Type B pancreatic cell (in vitro differentiated cells): ENCODE measurements at regions not wholly inside any gene's neighbourhood (a gene's known extent, or its start where the extent isn't known, plus 50 kb on each side); places are given as distances from the start of the nearest gene placed in this dataset.

Source experiments
- DNase-seq: peaks from one replicate; pipeline ENCODE4 v3.0.0; 2021; ENCODE audit warnings: mixed read lengths; ENCODE audit not compliant: unreplicated experiment; ENCODE audit errors: extremely low spot score
- H3K27ac Mint-ChIP-seq: 2 replicates; pipeline ENCODE4 v1.8.0; 2021; ENCODE audit warnings: mild to moderate bottlenecking, mixed read lengths
- H3K27me3 Mint-ChIP-seq: 2 replicates; pipeline ENCODE4 v1.8.0; 2021; ENCODE audit warnings: mixed read lengths
- H3K36me3 Mint-ChIP-seq: 2 replicates; pipeline ENCODE4 v1.8.0; 2021; ENCODE audit warnings: mixed read lengths
- H3K4me1 Mint-ChIP-seq: one replicate; pipeline ENCODE4 v1.8.0; 2021; ENCODE audit warnings: mixed read lengths; ENCODE audit not compliant: unreplicated experiment
- H3K4me3 Mint-ChIP-seq: 2 replicates; pipeline ENCODE4 v1.8.0; 2021; ENCODE audit warnings: mild to moderate bottlenecking, mixed read lengths
- H3K9me3 Mint-ChIP-seq: 2 replicates; pipeline ENCODE4 v1.8.0; 2021; ENCODE audit warnings: mixed read lengths
- CTCF ChIP-seq: fragments of 200-600 bp; sonication (generic); conservative IDR thresholded peaks from 2 replicates; pipeline ENCODE4 v1.5.0; 2021; ENCODE audit warnings: antibody characterized with exemption, mild to moderate bottlenecking

- peaks cover 6% of the 10 kb centered on the region for H3K27me3 Mint-ChIP-seq
- TF ChIP-seq CTCF = no peak
- H3K27ac Mint-ChIP-seq = no peak overlapping the region
- DNase-seq = no peak
- H3K4me3 Mint-ChIP-seq = no peak overlapping the region
- H3K36me3 Mint-ChIP-seq = peaks cover 6% of the 10 kb centered on the region
- H3K4me1 Mint-ChIP-seq = peaks cover 7% of the 10 kb centered on the region
- peaks cover 5% of the 10 kb centered on the region for H3K9me3 Mint-ChIP-seq
Observed at GRCh38 chr12:24441458-24441857, 492.0 kb upstream of the SOX5 start.

DNA sequence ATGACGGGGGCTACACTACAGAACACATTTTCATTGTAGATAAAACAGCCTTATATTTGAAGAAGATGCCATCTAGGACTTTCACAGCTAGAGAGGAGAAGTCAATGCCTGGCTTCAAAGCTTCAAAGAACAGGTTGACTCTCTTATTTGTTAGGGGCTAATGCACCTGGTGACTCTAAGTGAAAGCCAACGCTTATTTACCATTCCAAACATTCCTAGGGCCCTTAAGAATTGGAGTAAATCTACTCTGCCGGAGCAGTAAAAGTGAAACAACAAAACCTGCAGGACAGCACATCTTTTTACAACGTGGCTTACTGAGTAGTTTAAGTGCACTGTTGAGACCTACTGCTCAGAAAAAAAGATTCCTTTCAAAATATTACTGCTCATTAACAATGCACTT is 487.2 kb upstream of the SOX5 start:
- peaks cover 11% of the 10 kb centered on the region for H3K27me3 Mint-ChIP-seq
- no peak for TF ChIP-seq CTCF

DNA sequence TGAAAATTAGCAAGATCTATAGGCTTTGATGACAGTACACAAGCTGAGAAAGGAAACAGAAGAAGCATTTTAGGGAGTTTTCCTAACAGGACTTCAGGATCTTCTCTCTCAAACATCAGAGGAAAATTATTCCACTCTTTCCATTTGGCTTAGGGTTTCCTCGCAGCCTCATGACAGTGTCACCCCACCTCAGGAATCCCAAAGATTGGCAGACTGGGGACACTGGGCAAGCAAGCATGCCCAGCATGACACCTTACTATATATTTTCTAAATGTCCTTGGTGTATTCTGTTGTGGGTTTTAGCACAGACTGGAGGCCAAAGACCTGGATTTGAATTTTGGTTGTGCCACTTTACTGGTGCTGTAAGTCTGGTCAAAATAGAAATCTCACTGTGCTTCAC is 482.4 kb upstream of the SOX5 start:
- H3K9me3 Mint-ChIP-seq = peaks cover 6% of the 10 kb centered on the region
- H3K27ac Mint-ChIP-seq = no peak overlapping the region
- no peak overlapping the region for H3K4me3 Mint-ChIP-seq
- peaks cover 27% of the 10 kb centered on the region for H3K27me3 Mint-ChIP-seq
- no peak for DNase-seq
- no peaks in the 10 kb centered on the region for H3K4me1 Mint-ChIP-seq
- H3K36me3 Mint-ChIP-seq = peaks cover 11% of the 10 kb centered on the region
- no peak for TF ChIP-seq CTCF

More for the DNA sequence above, 487.2 kb upstream of the SOX5 start:
- H3K4me3 Mint-ChIP-seq = no peak overlapping the region
- no peak overlapping the region for H3K27ac Mint-ChIP-seq
- H3K36me3 Mint-ChIP-seq = peaks cover 9% of the 10 kb centered on the region
- no peak for DNase-seq
- H3K9me3 Mint-ChIP-seq = peaks cover 12% of the 10 kb centered on the region
- H3K4me1 Mint-ChIP-seq = peaks cover 3% of the 10 kb centered on the region

DNA sequence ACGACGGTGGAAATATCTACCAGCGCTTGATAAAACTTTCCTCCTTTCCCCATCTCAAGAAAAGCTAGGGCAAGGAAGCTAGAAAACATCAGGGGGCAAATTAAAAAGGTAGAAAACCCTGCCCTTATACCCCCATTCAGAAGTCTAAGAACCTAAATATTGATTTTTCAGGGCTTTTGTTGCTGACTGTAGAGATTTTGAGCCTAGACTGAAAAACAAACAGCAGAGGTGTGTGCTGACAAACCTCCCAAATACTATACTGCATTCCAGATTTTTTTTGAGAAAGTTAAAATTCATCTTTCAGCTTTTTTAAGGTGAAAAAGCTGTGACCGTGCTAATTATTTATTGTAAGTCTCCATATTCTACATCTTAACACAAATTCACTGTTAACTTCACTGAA is 478.3 kb upstream of the SOX5 start:
- Mint-ChIP-seq H3K27me3 (peaks cover 46% of the 10 kb centered on the region), H3K4me3 (no peak overlapping the region), H3K4me1 (peaks cover 7% of the 10 kb centered on the region), H3K27ac (no peak overlapping the region), H3K9me3 (no peaks in the 10 kb centered on the region), H3K36me3 (peaks cover 8% of the 10 kb centered on the region)
- TF ChIP-seq CTCF = no peak
- DNase-seq = no peak

GRCh38 chr12:24425601-24425970 is 476.1 kb upstream of the SOX5 start:
- Mint-ChIP-seq H3K4me1 (peaks cover 7% of the 10 kb centered on the region), H3K36me3 (peaks cover 6% of the 10 kb centered on the region), H3K27ac (no peak overlapping the region), H3K4me3 (no peak overlapping the region), H3K9me3 (no peaks in the 10 kb centered on the region), H3K27me3 (peaks cover 39% of the 10 kb centered on the region)
- no peak for DNase-seq
- no peak for TF ChIP-seq CTCF

DNA sequence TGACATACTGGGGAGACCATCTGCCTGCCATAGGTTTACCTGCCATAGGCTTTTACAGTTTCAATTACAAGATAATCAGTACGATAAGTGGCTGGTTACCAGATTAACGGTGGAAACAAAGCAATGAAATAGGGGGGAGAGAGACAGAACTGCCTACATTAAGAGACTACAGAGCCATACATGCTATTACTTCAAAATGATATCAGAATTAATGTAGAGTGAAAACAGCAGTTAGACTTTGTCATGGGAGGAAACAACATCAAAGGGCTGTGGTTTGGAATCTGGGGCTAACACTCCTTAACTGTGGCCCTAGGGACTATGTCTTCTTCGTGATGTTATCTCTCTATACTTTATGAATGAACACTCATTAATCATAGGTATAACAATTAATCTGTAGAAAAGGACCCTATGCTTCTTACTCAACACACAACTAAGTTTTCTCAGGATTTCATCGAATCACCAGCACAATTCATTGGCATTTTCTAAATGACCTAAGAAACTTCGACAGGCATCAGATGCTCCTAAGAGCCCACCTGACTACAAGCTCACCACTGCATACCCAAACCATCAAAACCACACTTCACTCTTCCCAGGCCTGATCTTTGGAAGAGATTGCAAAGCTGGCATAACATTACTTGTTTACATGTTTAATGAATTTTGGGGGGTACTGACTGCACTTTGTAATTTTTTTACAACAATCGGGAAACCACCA is 475.6 kb upstream of the SOX5 start:
- H3K4me3 Mint-ChIP-seq = no peak overlapping the region
- no peaks in the 10 kb centered on the region for H3K9me3 Mint-ChIP-seq
- no peak overlapping the region for H3K27ac Mint-ChIP-seq
- TF ChIP-seq CTCF = no peak
- no peak for DNase-seq
- H3K4me1 Mint-ChIP-seq = peaks cover 7% of the 10 kb centered on the region
- H3K36me3 Mint-ChIP-seq = peaks cover 6% of the 10 kb centered on the region
- peaks cover 39% of the 10 kb centered on the region for H3K27me3 Mint-ChIP-seq
